CD4-positive, alpha-beta T cell (primary cell): ENCODE measurements at regions not wholly inside any gene's neighbourhood (a gene's known extent, or its start where the extent isn't known, plus 50 kb on each side); places are given as distances from the start of the nearest gene placed in this dataset.

Source experiments
- ATAC-seq: fragments of 200-7000 bp; cut with Tn5 transposase; one replicate; pipeline ENCODE4 v1.10.0; 2022; ENCODE audit warnings: mild to moderate bottlenecking; ENCODE audit not compliant: poor library complexity
- CTCF ChIA-PET: fragments of 350-600 bp; sonication (Branson Sonifier 250); formaldehyde crosslinking; loops from one replicate; lab custom pipeline; 2021; ENCODE audit warnings: antibody characterized with exemption, inconsistent platforms; lab: Charles Lee
- POLR2A ChIA-PET: fragments of 350-600 bp; sonication (Branson Sonifier 250); formaldehyde crosslinking; loops from one replicate; lab custom pipeline; 2021; ENCODE audit warnings: antibody characterized with exemption, inconsistent platforms; lab: Charles Lee
- DNase-seq, 14 experiments: peaks; one replicate each; pipeline ENCODE4 v3.0.0-alpha.2; 2013 to 2020; ENCODE audit warnings: mixed read lengths in 2 of 14
- H3K27ac ChIP-seq, 2 donors: one replicate each; pipeline versions ENCODE4 v1.5.1 to v1.7.0; 2013; ENCODE audit warnings: low read length in 2 of 2, low read depth in 1 of 2, mild to moderate bottlenecking in 1 of 2
- H3K27me3 ChIP-seq, 2 experiments: 1 replicate in 1 of 2; 2 replicates in 1 of 2; pipeline versions ENCODE4 v1.6.1 to v1.7.0; 2013; ENCODE audit warnings: low read length in 2 of 2, control low read depth in 1 of 2, mild to moderate bottlenecking in 1 of 2, moderate library complexity in 1 of 2; ENCODE audit not compliant: insufficient read depth in 2 of 2, control insufficient read depth in 1 of 2
- H3K36me3 ChIP-seq: one replicate; pipeline ENCODE4 v1.6.1; 2013; ENCODE audit warnings: low read length, control low read depth; ENCODE audit not compliant: insufficient read depth
- H3K4me1 ChIP-seq: one replicate; pipeline ENCODE4 v1.6.1; 2013; ENCODE audit warnings: low read length, control low read depth; ENCODE audit not compliant: insufficient read depth
- H3K4me3 ChIP-seq: one replicate; pipeline ENCODE4 v1.5.1; 2013; ENCODE audit warnings: mild to moderate bottlenecking, low read length, moderate library complexity
- H3K9me3 ChIP-seq, 2 experiments: 1 replicate in 1 of 2; 2 replicates in 1 of 2; pipeline versions ENCODE4 v1.6.1 to v1.7.0; 2013; ENCODE audit warnings: low read length in 2 of 2, mild to moderate bottlenecking in 2 of 2, control low read depth in 1 of 2, moderate library complexity in 1 of 2; ENCODE audit not compliant: control insufficient read depth in 1 of 2, insufficient read depth in 1 of 2
- H3K27ac Mint-ChIP-seq: one replicate; pipeline ENCODE4 v1.8.0; 2020; ENCODE audit warnings: mixed read lengths
- H3K27me3 Mint-ChIP-seq: one replicate; pipeline ENCODE4 v1.8.0; 2021; ENCODE audit warnings: mixed read lengths
- H3K36me3 Mint-ChIP-seq: one replicate; pipeline ENCODE4 v1.8.0; 2021; ENCODE audit warnings: low read depth, mixed read lengths
- H3K4me1 Mint-ChIP-seq: one replicate; pipeline ENCODE4 v1.8.0; 2021; ENCODE audit warnings: low read depth, mixed read lengths
- H3K4me3 Mint-ChIP-seq: one replicate; pipeline ENCODE4 v1.8.0; 2020; ENCODE audit warnings: mild to moderate bottlenecking, mixed read lengths
- H3K9me3 Mint-ChIP-seq: one replicate; pipeline ENCODE4 v1.8.0; 2020; ENCODE audit warnings: mixed read lengths
- intact Hi-C, 2 experiments: fragments of 100-400 bp; cut with DNase I in 1 of 2; cut with micrococcal nuclease in 1 of 2; formaldehyde crosslinking; loops; one replicate each; pipeline versions ENCODE4 v1.15.1 to v1.9.0; 2023 to 2025; cut with DNase I, micrococcal nuclease
- TF ChIP-seq, protein P1 (sequence below): fragments of 200-600 bp; IDR thresholded peaks from one replicate; pipeline ENCODE4 v1.8.0; 2022; ENCODE audit warnings: antibody characterized with exemption, mild to moderate bottlenecking

GRCh38 chr6:97392735-97393134, 109.7 kb upstream of the MMS22L start:
- no peaks in the 10 kb centered on the region for H3K4me1 Mint-ChIP-seq
- H3K4me3 Mint-ChIP-seq = no peak overlapping the region
- no peak overlapping the region for H3K27ac Mint-ChIP-seq
- TF ChIP-seq, protein P1, sequence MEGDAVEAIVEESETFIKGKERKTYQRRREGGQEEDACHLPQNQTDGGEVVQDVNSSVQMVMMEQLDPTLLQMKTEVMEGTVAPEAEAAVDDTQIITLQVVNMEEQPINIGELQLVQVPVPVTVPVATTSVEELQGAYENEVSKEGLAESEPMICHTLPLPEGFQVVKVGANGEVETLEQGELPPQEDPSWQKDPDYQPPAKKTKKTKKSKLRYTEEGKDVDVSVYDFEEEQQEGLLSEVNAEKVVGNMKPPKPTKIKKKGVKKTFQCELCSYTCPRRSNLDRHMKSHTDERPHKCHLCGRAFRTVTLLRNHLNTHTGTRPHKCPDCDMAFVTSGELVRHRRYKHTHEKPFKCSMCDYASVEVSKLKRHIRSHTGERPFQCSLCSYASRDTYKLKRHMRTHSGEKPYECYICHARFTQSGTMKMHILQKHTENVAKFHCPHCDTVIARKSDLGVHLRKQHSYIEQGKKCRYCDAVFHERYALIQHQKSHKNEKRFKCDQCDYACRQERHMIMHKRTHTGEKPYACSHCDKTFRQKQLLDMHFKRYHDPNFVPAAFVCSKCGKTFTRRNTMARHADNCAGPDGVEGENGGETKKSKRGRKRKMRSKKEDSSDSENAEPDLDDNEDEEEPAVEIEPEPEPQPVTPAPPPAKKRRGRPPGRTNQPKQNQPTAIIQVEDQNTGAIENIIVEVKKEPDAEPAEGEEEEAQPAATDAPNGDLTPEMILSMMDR = no peak
- no peaks in the 10 kb centered on the region for H3K36me3 Mint-ChIP-seq
- ATAC-seq (no peak), DNase-seq (no peak)
- H3K9me3 ChIP-seq = no peaks in the 10 kb centered on the region
- peaks cover 0 to 4% of the 10 kb centered on the region in 2 experiments for H3K27me3 ChIP-seq
- no peak overlapping the region for H3K4me3 ChIP-seq
- no peaks in the 10 kb centered on the region for H3K36me3 ChIP-seq
- POLR2A ChIA-PET = no interaction called here
- CTCF ChIA-PET = no interaction called here
- H3K4me1 ChIP-seq = no peaks in the 10 kb centered on the region
- no peak overlapping the region for H3K27ac ChIP-seq
- no peaks in the 10 kb centered on the region for H3K9me3 Mint-ChIP-seq
- peaks cover 21% of the 10 kb centered on the region for H3K27me3 Mint-ChIP-seq
- intact Hi-C loops = loop anchor here in 1 of 2 experiments (2.0 to 5.0 kb wide), 2 partner anchors 324 to 765 kb away; no protein-coding TSS in a partner anchor

DNA sequence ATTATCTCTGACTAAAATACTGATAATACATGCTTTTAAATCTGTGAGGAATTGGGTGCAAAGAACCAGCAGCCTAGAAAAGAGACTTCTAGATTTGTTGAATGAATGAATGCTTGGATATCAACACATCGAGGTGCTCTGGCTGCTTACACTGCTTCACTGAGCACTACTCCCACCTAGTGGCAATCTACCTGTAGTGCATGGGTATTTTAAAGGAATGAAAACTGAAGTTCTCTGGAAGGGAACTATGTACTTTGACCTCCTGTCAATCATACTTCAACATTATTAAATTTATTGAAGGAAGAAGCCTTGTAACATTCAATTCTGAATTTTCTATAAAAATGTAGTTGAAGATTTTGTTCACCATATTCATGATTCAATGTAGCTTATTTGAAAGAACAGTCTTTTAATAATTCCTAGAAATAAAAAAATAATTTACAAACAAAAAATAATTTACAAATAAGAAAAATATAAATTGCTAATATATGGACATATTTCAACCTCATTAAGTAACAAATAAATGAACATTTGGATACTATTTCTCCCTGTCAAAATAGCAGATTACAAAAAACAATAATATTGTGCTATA, 111.2 kb upstream of the MMS22L start:
- intact Hi-C loops = loop anchor here (1.0 to 5.0 kb wide), 5 partner anchors 207 to 767 kb away; no protein-coding TSS in a partner anchor
- no peak overlapping the region for H3K4me3 Mint-ChIP-seq
- DNase-seq (peak in 12 of 14 experiments; percentile 3 to 75 (median 26)), ATAC-seq (peak; percentile 76)
- H3K4me1 Mint-ChIP-seq = no peaks in the 10 kb centered on the region
- H3K9me3 Mint-ChIP-seq = no peaks in the 10 kb centered on the region
- CTCF ChIA-PET = interaction anchor here (1.4 kb wide), 1 partner anchor 11 kb away, joined by 3 read pairs; no protein-coding TSS in a partner anchor
- POLR2A ChIA-PET = no interaction called here
- Histone ChIP-seq H3K36me3 (no peaks in the 10 kb centered on the region), H3K27ac (no peak overlapping the region), H3K4me3 (no peak overlapping the region), H3K27me3 (peaks cover 0 to 4% of the 10 kb centered on the region in 2 experiments), H3K4me1 (no peaks in the 10 kb centered on the region), H3K9me3 (no peaks in the 10 kb centered on the region)
- H3K36me3 Mint-ChIP-seq = no peaks in the 10 kb centered on the region
- TF ChIP-seq, protein P1 = peak; percentile 96
- H3K27ac Mint-ChIP-seq = no peak overlapping the region
- H3K27me3 Mint-ChIP-seq = peaks cover 21% of the 10 kb centered on the region

GRCh38 chr6:97396880-97397279, 113.9 kb upstream of the MMS22L start:
- Mint-ChIP-seq H3K4me1 (no peaks in the 10 kb centered on the region), H3K36me3 (no peaks in the 10 kb centered on the region), H3K9me3 (no peaks in the 10 kb centered on the region), H3K27ac (no peak overlapping the region), H3K4me3 (no peak overlapping the region), H3K27me3 (peaks cover 8% of the 10 kb centered on the region)
- TF ChIP-seq, protein P1 = no peak
- no peaks in the 10 kb centered on the region for H3K4me1 ChIP-seq
- DNase-seq (no peak), ATAC-seq (no peak)
- intact Hi-C loops = no loop called here
- H3K36me3 ChIP-seq = no peaks in the 10 kb centered on the region
- CTCF ChIA-PET = no interaction called here
- H3K27me3 ChIP-seq = no peaks in the 10 kb centered on the region
- H3K27ac ChIP-seq = no peak overlapping the region
- POLR2A ChIA-PET = no interaction called here
- H3K9me3 ChIP-seq = no peaks in the 10 kb centered on the region
- H3K4me3 ChIP-seq = no peak overlapping the region
